NCI-H526 (cell line): ENCODE measurements at regions not wholly inside any gene's neighbourhood (a gene's known extent, or its start where the extent isn't known, plus 50 kb on each side); places are given as distances from the start of the nearest gene placed in this dataset.
"Not testable (repeated sequence)": the region's sequence is repeated elsewhere in the genome, so short reads cannot be mapped to it uniquely, and the experiment has no call there.

ENCODE experiments used
- DNase-seq, 2 experiments: peaks; one replicate each; lab custom pipeline; 2025; lab: John Stamatoyannopoulos, UW

- no peak for DNase-seq
Measured at GRCh38 chr2:40700231-40700954, 248.5 kb upstream of the SLC8A1 start.

DNA sequence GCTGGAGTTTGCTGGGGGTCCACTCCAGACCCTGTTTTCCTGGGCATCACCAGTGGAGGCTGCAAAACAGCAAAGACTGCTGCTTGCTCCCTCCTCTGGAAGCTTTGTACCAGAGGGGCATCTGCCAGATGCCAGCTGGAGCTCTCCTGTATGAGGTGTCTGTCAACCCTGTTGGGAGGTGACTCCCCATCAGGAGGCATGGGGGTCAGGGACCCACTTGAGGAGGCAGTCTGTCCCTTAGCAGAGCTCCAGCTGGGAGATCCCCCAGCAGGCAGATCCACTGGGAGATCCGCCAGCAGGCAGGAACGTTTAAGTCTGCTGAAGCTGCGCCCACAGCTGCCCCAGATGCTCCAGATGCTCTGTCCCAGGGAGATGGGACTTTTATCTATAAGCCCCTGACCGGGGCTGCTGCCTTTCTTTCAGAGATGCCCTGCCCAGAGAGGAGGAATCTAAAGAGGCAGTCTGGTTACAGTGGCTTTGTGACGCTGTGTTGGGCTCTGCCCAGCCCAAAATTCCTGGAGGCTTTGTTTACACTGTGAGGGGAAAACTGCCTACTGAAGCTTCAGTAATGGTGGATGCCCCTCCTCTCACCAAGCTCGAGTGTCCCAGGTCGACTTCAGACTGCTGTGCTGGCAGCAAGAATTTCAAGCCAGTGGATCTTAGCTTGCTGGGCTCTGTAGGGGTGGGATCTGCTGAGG, 260.5 kb upstream of the SLC8A1 start:
- not testable (repeated sequence) for DNase-seq

GRCh38 chr2:40716879-40717278, 265.0 kb upstream of the SLC8A1 start:
- DNase-seq: no peak

DNA sequence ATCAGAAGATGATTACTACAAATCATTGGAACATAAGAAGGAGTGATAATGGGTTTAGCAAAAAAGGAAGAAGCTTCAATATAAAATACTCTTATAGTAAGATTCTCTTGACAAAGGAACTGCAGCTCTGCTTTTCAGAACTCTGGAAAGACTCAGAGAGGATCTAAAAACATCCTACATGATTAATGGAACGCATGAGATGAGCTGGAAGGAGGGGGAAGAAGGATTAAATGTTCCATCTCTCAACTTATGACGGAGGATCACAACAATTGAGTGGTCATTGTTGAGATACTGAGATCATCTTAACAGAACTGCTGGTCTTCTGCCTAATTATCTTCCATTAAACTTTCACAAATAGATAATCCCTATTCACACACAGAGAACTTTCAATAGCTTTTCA, 267.5 kb upstream of the SLC8A1 start:
- no peak for DNase-seq

DNA sequence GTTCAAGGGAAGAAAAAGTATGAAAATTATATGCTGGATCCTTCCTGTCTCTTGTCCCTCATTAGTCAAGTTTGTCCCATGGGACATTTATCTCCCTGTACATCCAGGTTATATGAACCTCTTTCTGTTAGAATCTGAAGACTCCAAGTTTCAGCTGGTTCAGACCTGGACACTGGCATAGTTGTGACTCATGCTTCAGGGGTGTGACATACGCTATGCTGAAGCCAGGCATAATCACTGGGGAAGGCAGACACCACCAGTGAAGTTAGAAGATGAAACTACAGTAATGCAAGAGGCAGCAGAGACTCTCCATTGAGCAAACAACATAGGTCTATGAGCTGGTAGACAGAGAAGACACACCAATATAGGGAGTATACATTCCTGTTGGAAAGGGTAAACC, 269.7 kb upstream of the SLC8A1 start:
- no peak for DNase-seq

GRCh38 chr2:40723194-40723593, 271.3 kb upstream of the SLC8A1 start:
- no peak for DNase-seq

DNA sequence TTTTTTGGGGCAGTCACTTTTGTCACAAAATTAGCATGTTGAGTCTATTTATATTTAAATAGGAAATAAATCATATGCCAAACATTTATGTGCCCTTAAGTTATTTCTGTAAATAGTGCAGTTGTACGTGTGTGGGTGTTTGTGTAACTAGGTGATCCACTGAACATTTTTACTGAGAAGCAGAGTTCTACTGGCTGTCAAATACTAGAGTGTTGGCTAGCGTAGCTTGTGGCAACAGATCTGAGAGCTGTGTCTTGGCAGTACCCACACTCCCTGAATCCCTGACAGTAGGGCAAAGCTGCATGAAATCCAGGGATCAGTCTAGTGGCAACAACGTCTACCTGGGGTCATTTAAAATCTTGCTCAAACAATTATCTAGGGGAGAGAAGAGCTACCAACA, 273.1 kb upstream of the SLC8A1 start:
- DNase-seq: no peak

DNA sequence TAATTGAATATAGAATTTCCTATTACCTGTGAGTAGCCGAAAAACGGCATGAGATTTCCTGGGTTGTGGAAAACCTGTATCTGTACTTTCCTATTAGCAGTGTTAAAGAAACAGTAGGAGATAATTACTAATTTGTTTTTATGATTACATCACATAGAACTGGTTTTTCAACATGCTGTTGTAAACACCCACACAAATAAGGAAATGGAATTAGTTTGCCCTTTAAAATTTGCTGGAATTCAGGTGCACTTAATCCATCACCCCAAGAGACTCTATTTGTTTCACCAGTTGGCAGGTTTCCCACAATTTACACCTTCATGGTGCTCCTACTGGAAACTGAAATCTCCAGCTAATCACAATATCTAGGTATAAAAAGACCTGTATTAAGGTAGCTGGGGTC, 274.1 kb upstream of the SLC8A1 start:
- DNase-seq: no peak

DNA sequence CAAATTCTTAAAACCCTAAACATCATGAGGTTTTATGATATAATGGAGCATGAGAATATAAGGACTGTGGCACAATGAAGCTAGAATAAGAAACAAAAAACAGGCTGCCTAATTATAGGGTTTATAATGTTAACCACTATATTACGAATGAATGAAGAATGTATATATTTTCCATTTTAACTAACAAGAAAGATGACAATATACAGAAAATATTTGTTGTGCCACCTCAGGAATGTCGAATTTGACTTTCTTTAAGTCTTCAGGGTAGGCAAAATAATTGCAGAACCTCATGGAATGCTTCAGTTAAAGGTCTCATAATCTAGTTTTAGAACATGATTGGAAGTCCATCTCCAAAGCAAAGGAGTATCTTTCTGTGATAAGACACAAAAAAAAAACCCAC, 282.9 kb upstream of the SLC8A1 start:
- DNase-seq: no peak

DNA sequence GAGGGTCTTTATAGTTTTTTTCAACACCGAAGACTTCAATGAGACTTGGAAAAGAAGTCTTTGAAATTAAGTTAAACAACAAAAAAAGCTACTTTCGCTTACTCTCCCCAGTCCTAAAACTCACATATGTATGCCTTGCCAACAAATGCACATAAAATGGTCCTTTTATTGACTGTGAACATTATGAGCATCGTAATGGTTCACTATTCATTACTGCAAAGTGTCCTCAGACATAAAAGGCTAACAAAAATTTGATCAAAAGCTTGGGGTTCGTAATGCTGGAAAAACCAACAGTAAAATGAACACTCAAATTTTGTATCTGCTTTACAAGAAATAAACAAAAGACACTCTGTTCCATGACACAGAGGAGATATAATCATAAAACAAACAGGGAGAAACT, 285.3 kb upstream of the SLC8A1 start:
- DNase-seq: no peak

- no peak for DNase-seq
Measured at GRCh38 chr2:40740419-40740818, 288.5 kb upstream of the SLC8A1 start.

DNA sequence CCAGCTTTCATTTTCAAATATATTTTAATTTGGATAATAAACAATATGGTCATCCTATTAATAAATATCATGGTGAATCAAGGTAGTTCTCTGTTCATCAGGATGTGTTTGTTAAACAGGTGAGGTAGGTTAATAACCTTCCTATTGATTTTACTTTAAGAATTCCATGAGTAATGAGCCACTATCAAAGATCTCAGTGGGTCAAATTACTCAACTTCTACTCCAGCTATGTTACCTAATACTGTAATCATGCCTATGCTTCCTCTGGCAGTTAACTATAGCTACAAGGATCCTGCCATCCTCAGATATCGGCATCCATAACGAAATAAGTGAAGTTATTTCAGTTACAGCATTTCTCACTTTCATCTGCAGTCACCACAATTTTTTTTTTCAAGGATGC, 289.6 kb upstream of the SLC8A1 start:
- no peak for DNase-seq

DNA sequence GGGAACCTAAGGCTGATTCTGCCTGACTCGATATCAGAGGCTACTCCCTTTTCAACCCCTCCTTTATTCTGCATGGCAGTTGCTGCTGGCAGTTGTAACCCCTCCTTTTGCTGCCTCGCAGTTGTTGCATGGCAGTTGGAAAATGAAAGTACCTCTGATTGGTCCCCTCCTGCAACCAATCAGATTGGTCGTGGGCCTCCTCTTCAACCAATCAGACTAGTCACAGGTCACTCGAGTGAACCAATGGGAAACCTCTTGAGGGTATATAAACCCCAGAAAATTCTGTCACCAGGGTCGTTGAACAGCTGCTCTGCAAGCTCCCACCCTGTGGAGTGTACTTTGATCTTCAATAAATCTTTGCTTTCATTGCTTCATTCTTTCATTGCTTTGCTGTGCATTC, 294.3 kb upstream of the SLC8A1 start:
- DNase-seq: no peak

DNA sequence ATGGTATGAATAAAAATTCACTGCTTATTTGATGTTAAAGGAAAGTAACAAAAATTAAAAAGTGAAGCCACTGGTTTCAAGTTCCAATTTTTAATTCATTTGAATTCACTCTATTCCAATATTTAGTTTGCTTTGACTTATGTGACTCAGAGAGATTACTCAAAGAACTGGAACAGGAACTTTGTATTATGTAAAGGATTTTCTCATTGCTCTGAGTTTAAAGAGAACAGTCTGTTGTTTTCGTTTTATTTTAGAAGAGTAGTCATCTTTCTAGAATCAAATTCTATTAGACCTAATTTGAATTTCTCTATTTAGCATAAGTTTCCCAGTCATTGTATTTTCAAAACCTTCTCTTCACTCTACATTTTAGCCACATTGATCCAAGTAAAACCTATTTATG, 300.1 kb upstream of the SLC8A1 start:
- DNase-seq: no peak

DNA sequence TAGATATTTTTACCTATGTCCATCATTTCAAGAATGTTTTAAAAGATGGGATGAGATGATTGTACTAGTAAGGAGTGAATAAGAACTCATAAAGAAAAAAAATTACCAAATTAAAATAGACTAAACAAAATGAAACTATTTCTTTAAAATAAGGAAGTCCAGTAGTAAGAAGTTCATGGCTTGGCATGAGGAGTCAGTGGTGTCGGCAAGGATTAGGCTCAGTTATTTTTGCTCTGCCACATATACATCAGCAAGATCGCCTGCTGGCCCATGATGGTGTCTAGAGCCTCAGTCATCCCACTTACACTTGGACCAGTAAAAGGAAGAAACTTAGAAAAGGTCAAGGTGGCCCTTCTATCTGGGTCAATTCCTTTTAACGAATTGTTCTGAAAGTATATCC, 300.9 kb upstream of the SLC8A1 start:
- no peak for DNase-seq

- DNase-seq: no peak
Measured at GRCh38 chr2:40754912-40755311, 303.0 kb upstream of the SLC8A1 start.

DNA sequence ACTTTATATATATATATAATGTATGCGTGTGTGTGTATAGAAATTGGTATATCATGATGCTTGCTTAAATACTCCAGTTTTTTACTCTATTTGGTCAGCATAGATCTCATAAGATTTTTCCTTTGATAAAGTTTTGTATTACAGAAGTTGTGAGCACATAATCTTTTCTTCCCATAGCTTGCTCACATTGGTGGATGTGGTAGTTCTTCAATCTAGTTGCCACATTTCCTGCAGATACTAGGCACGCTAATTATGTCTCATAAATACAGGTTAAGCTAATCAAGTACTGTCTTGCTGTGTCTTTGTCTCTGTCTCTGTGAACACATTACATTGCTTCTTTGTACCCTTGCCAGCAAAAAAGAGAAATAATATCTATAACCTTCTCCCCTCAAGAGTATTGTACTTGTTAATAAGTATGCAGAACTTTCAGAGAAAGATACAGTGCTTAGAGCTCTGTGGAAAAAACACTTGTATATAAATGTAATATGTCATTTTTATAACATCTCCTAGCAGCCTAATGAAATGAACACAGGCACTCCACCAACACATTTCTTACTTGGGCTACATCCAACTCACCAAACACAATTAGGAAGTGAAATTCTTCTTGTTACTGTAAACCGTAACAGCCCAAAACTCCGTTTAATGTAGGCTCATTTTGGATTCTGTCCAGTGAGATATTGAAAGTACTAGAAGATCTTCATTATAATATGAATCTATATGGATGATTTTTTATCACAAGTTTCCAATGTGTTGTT, 306.7 kb upstream of the SLC8A1 start:
- DNase-seq: no peak

GRCh38 chr2:40760071-40760666, 308.3 kb upstream of the SLC8A1 start:
- DNase-seq: peak; percentile 11 to 57

DNA sequence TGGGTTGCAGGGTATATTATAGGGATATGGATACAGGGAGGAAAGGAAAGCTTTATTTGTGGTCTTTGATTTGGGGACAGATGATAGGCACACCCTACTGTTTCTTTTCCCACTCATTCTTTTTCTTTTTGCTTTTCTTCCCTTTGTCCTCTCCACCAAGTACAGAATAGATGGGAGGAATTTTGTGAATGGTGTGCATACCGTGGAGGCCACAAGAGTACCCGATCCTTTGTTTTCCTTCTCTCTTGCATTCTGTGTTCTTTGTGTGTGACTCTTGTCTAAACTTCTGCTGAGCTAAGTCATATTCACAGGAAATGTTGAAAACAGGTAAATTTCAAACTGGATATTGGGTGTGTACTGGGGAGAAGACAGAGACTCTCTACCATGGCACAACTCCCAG, 321.4 kb upstream of the SLC8A1 start:
- DNase-seq: no peak

DNA sequence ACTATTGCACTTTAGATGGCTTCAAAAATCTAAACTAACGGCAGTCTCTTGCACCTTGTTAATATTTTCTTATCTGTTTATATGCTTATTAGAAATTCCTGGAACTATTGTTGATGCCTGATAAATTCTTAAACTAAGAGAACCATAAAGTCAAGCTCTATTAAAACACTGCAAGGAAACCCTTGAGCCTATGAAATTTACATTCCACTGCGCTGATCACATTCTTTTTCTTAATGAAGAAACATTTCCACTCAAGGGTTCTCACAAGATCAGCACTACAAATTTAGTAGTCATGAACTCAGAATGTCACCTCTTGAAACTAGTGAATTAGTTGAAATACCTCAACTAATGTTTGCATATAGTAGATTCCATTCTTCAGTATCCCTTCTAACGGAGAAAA, 331.8 kb upstream of the SLC8A1 start:
- DNase-seq: no peak

GRCh38 chr2:40786636-40787035, 334.7 kb upstream of the SLC8A1 start:
- no peak for DNase-seq

DNA sequence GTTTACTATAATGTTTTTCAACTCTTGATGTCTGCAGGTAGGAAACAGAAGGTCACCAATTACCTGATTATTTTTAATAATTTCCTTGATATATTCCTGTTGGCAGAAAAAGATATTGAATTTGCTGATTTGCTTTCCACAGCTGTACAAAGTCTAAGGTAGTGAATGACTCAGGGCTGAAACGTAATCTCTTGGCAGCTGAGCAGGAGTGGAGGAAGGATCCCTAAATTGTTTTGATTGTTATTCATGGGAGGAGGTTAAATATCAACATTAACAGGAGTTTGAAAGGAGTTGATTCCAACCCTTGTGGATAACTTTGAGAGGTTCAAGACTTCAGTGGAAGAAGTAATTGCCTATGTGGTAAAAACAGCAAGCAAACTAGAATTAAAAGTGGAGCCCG, 345.2 kb upstream of the SLC8A1 start:
- no peak for DNase-seq

- DNase-seq: no peak
Measured at GRCh38 chr2:40803900-40804299, 352.0 kb upstream of the SLC8A1 start.
